ENCODE measurements at regions not wholly inside any gene's neighbourhood (a gene's known extent, or its start where the extent isn't known, plus 50 kb on each side); places are given as distances from the start of the nearest gene placed in this dataset.

GRCh38 chr4:45122406-45122805 is 396.1 kb upstream of the GNPDA2 start:
- TF ChIP-seq CTCF (IDR thresholded peaks at IDR 0.05; ENCODE audit: insufficient read depth, low read length) (no peak), REST (IDR thresholded peaks at IDR 0.05; ENCODE audit: insufficient replicate concordance, low read depth) (no peak), GABPA (IDR thresholded peaks at IDR 0.05; ENCODE audit: low read depth) (no peak), SPI1 (IDR thresholded peaks at IDR 0.05; ENCODE audit: borderline replicate concordance, low read depth) (no peak), POLR2AphosphoS5 (IDR thresholded peaks at IDR 0.05; ENCODE audit: low read depth) (no peak)
- DNase-seq (ENCODE audit: low read depth in 1 of 2, low spot score in 1 of 2), result no peak
- no peak overlapping the region for H3K4me3 ChIP-seq (replicated peaks; ENCODE audit: insufficient read depth, low read length)
- H3K27ac ChIP-seq (replicated peaks), result no peak overlapping the region
- H3K27me3 ChIP-seq (ENCODE audit: insufficient read depth, poor library complexity, severe bottlenecking), result no peaks in the 10 kb centered on the region

- H3K27ac ChIP-seq (replicated peaks), result no peak overlapping the region
- DNase-seq (ENCODE audit: low read depth in 1 of 2, low spot score in 1 of 2), result no peak
Observed at GRCh38 chr4:45121426-45121975, 395.1 kb upstream of the GNPDA2 start.

More at GRCh38 chr4:45121426-45121975, 395.1 kb upstream of the GNPDA2 start:
- Histone ChIP-seq H3K27me3 (ENCODE audit: insufficient read depth, poor library complexity, severe bottlenecking) (no peaks in the 10 kb centered on the region), H3K4me3 (replicated peaks; ENCODE audit: insufficient read depth, low read length) (no peak overlapping the region)
- TF ChIP-seq POLR2AphosphoS5 (IDR thresholded peaks at IDR 0.05; ENCODE audit: low read depth) (no peak), GABPA (IDR thresholded peaks at IDR 0.05; ENCODE audit: low read depth) (no peak), REST (IDR thresholded peaks at IDR 0.05; ENCODE audit: insufficient replicate concordance, low read depth) (no peak), SPI1 (IDR thresholded peaks at IDR 0.05; ENCODE audit: borderline replicate concordance, low read depth) (no peak), CTCF (IDR thresholded peaks at IDR 0.05; ENCODE audit: insufficient read depth, low read length) (no peak)
